ENCODE measurements at regions not wholly inside any gene's neighbourhood (a gene's known extent, or its start where the extent isn't known, plus 50 kb on each side); places are given as distances from the start of the nearest gene placed in this dataset.
"Not testable (repeated sequence)": the region's sequence is repeated elsewhere in the genome, so short reads cannot be mapped to it uniquely, and the experiment has no call there.

- no peak for DNase-seq
These were observed 282.5 kb upstream of the RASGEF1B start for GRCh38 chr4:81754169-81754568.

DNA sequence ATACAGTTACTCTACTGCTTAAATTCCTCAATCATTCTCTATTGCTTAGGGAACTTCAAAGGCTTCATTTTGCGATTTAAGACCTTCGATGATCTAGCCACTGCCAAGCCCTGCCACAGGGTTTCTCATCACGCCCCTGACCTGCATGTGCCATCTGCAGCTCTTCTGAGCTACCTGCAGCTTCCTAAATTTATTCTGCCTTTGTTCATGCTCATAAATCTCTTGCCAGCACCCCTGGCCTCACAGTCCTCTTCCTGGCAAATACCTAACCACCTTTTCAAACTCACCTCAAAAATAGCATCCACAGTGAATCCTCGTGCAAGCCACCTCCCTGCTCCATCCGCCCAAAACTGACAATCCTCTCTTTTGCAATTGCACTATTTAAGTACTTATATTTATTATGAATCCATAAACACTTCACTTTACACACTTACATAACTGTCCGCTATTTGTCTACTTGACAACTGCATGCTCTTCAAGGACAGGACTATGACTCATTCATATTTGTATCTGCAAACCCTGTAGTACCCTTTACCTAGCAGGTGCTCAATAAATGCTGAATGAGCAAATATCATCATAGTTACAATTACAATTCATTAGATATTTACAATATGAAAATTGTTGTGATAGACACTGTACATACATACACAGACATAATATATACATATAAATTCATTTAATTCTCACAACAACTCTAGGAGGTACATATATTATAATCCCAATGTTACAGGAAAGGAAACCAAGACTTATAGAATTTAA, 280.0 kb upstream of the RASGEF1B start:
- DNase-seq: no peak

DNA sequence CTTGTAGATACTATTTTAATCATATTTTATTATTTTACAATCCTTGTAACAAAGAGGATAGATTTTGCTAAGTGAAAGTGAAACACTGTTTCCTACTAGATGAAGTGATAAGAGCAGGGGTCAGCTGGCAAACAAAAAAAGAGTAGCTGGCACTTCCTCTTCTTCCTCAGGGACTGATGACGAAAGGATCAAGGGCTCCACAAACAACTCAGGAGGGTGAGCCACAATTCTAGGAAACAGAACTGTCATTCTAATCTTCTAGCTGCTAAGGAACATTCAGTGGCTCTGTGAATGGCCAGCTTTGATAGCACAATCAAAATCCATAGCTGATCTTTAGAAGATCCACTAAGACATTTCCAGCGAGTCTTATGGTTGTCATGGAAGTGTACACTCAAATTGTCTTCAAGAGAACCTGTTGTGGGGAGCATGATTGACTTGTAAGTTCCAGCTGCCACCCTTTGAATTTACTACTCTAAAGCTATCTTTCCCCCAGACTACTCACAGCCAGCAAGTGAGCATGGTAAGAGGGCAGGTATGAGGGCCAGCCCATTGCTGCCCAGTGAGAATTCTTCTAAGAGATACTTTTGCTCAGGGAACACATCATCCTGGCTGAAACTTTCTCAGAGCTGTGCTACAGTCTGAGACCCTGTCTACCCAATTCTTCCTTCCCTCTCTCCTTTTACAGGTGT, 275.7 kb upstream of the RASGEF1B start:
- no peak for DNase-seq

GRCh38 chr4:81746773-81747172, 275.1 kb upstream of the RASGEF1B start:
- no peak for DNase-seq

DNA sequence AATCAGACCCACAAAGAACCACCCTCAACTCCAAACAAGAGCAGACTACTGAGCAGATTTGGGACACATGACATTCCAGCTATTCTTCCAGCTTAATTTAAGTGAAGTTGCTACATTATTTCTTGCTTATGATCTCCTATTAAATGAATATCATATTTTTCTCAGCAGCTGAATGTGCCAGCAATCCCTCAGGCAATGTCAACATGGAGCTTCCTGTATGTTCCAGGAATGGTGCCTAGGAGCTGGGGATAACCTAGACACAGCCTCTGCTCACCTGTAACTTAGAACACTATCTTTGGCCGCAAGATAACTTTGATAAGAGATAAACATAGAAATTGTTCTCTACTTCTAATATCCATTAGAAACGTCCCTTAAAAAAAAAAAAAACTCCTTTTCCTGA, 274.4 kb upstream of the RASGEF1B start:
- DNase-seq: no peak

- no peak for DNase-seq
These were observed 273.3 kb upstream of the RASGEF1B start for GRCh38 chr4:81745050-81745449.

DNA sequence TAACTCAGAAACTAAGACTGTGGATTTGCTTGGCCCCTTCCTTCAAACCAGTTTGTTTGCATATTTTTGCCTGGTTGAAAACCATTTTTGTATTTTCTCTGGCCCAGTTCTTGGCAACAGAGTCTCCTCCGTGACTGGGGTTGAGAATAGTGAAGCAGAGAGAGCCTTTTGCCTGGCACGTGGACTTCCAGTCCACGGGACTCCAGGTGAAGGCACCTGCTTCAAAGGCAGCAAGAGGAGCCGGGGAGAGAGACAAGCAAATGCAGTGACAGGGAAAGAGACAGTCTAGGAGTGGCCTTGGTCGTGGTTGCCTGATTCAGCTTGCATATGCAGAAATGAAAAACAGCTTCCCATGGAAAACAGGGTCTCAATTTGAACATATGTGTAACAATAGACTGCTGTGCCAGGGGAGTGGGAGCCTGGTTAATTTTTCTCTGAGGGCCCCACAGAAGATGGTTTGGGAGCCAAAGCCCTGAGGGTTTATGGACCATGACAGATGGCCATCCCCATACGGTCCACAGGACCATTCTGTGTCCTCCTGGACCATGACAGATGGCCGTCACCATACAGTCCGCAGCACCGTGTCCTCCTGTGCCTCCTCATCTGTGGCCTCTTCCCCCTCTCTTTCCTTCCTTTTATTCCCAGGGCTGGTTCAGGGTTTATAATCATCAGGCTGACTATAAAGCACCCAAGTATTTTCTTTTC, 272.2 kb upstream of the RASGEF1B start:
- DNase-seq: no peak

DNA sequence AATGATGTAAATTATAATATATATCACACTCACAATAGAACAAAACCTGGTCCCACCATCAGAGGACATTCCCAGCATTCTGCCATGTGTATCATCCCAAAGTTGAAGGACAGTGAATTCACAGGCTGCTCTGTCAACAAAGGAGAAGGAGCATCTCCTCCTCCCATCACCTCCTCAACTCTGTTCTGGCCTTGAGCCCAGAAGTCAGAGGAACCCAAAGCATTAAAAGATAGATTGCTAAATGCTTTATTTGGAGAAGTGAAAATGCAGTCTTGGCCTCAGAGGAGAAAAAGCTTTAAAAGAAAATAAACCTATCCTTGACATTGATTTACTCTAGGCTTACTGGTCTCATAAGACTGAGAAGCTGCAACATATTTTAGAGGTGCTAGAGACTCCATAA, 268.8 kb upstream of the RASGEF1B start:
- DNase-seq: no peak

- no peak for DNase-seq
These were observed 267.2 kb upstream of the RASGEF1B start for GRCh38 chr4:81738891-81739290.

GRCh38 chr4:81737865-81738559, 266.3 kb upstream of the RASGEF1B start:
- no peak for DNase-seq

GRCh38 chr4:81736324-81736723, 264.6 kb upstream of the RASGEF1B start:
- DNase-seq: no peak

DNA sequence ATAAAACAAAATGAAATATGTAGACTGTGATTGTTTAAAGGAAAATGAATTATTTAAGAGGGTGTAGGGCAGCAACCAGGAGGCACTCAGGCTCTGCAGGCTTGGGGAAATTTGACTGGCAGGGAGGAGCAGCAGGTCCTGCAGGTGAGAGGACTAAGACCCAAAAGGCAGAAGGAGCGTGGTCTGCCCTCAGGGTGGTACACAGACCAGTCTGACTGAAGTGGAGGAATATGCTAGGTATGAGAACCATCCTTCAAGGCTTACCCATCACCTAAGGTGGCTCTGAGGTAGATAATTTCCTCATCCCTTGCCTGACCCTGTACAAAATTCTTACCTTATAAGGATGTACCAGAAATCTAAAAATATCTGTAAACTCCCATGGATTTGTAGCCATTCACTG, 261.3 kb upstream of the RASGEF1B start:
- no peak for DNase-seq

- DNase-seq: peak; percentile 36 to 72
These were observed 253.2 kb upstream of the RASGEF1B start for GRCh38 chr4:81724925-81725329.

- DNase-seq: peak in 1 of 2 experiments; percentile 7
These were observed 252.3 kb upstream of the RASGEF1B start for GRCh38 chr4:81723927-81724587.

DNA sequence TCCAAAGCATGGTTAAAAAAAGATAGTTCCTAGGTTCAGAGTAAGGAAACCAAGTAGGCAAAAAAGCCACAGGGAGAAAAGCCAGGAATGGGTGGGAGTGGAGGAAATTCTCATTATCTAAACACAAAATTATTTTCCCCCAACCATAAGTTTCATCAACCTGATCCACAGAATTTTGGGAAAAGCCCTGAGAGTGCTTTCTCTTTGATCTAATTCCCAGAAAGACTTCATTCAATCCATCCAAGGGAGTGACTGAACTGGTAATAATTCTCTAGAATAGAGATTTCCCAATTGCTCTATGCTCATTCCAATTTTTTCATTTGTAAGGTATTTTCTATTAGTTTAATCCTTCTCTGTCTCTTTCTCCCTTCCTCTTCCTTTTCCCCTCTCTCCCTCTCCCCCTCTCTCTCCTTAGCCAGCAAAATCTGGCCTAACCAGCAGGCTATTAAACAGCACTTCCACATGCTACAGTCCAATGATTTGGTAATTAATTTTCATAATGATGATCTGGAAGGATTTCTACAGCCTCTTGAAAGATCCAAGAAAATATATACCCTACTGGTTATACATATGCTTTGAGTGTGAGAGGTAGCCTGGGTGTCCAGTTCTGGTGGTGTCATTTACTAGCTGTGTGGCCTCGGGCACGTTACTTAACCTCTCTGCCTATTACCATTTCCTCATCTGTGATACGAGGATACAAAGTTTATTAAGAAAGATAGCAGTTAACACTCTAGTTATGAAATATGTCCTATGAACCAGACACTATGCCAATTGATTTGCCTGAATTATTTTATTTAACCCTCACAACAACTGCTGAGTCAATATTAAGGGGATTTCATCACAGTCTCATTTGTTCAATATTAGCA, 251.5 kb upstream of the RASGEF1B start:
- DNase-seq: no peak

DNA sequence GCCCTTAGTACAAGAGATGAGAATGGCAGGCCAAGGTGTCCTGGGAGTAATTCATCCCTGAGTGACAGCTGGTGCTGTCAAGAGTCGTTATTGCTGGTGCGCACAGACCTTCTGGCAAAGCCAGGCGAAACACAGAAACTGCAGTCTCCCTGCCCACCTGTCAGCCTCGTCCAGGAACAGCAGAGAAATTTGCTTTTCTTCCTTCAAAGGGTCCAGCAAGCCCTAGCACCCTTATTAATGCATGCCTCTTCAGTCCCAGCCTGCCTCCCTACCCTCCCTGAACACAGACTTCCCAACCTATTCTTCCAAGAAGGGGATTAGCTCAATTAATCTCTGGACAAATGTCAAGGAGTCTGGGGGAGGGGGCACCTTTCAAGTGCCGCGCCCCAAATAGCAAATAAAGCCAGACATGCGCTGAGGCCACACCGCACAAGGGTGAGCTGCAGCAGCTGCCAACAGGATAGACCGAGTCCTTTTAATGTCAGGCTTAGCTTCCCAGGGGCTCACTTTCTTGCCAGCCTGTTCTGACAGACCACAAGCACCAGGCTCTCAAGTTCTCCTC, 250.7 kb upstream of the RASGEF1B start:
- no peak for DNase-seq

- no peak for DNase-seq
These were observed 244.1 kb upstream of the RASGEF1B start for GRCh38 chr4:81715757-81716156.

- DNase-seq: not testable (repeated sequence)
These were observed 243.7 kb upstream of the RASGEF1B start for GRCh38 chr4:81715357-81715756.

GRCh38 chr4:81714291-81714690, 242.6 kb upstream of the RASGEF1B start:
- DNase-seq: no peak

GRCh38 chr4:81712714-81713113, 241.0 kb upstream of the RASGEF1B start:
- DNase-seq: no peak

- DNase-seq: no peak
These were observed 232.8 kb upstream of the RASGEF1B start for GRCh38 chr4:81704461-81704860.

All from stimulated activated CD4-positive, alpha-beta T cell treated with anti-CD3 and anti-CD28 coated beads, Interleukin-4, amount 100 ng/mL, for 4 hours (primary cell).